ENCODE measurements at regions not wholly inside any gene's neighbourhood (a gene's known extent, or its start where the extent isn't known, plus 50 kb on each side); places are given as distances from the start of the nearest gene placed in this dataset.

DNA sequence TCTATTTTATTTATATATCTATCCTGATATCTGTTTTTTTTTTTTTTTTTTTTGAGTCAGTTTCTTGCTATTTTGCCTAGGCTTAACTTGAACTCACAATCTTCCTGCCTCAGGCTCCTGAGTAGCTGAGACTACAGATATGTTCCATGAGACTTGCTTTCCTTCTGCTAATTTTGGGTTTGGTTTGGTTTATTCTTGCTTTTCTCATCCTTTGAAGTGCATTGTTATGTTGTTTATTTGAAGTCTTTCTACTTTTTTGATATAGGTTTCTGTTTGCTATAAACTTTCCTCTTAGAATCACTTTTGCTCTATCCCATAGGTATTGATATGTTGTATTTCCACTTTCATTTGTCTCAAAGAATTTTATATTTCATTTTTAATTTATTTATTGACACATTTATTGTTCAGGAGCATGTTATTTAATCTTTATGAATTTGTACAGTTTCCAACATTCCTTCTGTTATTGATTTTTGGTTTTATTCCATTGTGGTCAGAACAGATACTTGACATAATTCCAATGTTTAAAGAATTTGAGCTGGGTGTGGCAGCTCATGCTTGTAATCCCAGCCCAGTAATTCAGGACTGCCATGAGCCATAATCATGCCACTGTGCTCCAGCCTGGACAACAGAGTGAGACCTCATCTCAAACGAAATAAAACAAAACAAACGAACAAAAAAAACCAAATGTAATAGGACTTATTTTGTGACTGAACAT, 62.3 kb upstream of the PLSCR4 start:
- no peak overlapping the region for H3K27ac ChIP-seq (ENCODE audit: extremely low read length, insufficient read depth, low read length)
- H2AFZ ChIP-seq (ENCODE audit: low read length), result no peak overlapping the region
- no peak for FAIRE-seq
- no peak overlapping the region for H3K4me3 ChIP-seq (replicated peaks in 1 of 3; ENCODE audit: insufficient read depth in 1 of 3, low read depth in 2 of 3, low read length in 3 of 3)
- no peaks in the 10 kb centered on the region for H3K4me1 ChIP-seq (ENCODE audit: insufficient read depth, low read length)
- no peaks in the 10 kb centered on the region; the same call in 1 of the 2 replicates for H3K9me3 ChIP-seq (ENCODE audit: low read length)
- BruUV-seq (replicated peaks), result no TSS peak
- DNase-seq (ENCODE audit: low spot score), result no peak
- WGBS (ENCODE audit: low lambda C conversion rate), result 0% methylated on average over 2 of the region's 2 CpGs
- intact Hi-C loops (cut with micrococcal nuclease; ENCODE audit: unreplicated experiment) (no loop called here), in situ Hi-C loops (cut with HindIII; ENCODE audit: extremely low pct_ligation_motif_present, low pct_unique_long_range_greater_than_20kb) (no loop called here)
- no peaks in the 10 kb centered on the region for H3K27me3 ChIP-seq (ENCODE audit: control insufficient read depth in 1 of 2, insufficient read depth in 2 of 2, low read length in 2 of 2)
- H3K36me3 ChIP-seq (replicated peaks in 1 of 2; ENCODE audit: control insufficient read depth in 1 of 2, insufficient read depth in 2 of 2, low read length in 2 of 2), result no peaks in the 10 kb centered on the region
- POLR2A ChIA-PET, result no interaction called here
- no peak overlapping the region for H3K9ac ChIP-seq (ENCODE audit: insufficient read depth, low read depth, low read length)
- ATAC-seq, result no peak
- CTCF ChIA-PET (ENCODE audit: low intra/inter-chr PET ratio, low total read pairs), result no interaction called here
- H3K4me2 ChIP-seq (ENCODE audit: low read depth, low read length), result no peak overlapping the region
- H3K79me2 ChIP-seq (ENCODE audit: insufficient read depth, low read length), result no peaks in the 10 kb centered on the region
- H4K20me1 ChIP-seq (ENCODE audit: insufficient read depth, low read length), result no peaks in the 10 kb centered on the region
- TF ChIP-seq JUN (CRISPR knock-in tag; IDR thresholded peaks at IDR 0.05) (no peak), ZNF138 (CRISPR knock-in tag; IDR thresholded peaks at IDR 0.05; ENCODE audit: low read depth) (no peak), ATF7-NPFF (CRISPR knock-in tag; IDR thresholded peaks at IDR 0.05; ENCODE audit: low read depth) (no peak), ZNF136 (CRISPR knock-in tag; IDR thresholded peaks at IDR 0.05; ENCODE audit: low read depth) (no peak), MAZ (IDR thresholded peaks at IDR 0.05; ENCODE audit: borderline replicate concordance, low read depth, low read length) (no peak), MAZ (CRISPR knock-in tag; IDR thresholded peaks at IDR 0.05; ENCODE audit: low read depth) (no peak), SRSF4 (IDR thresholded peaks at IDR 0.05; ENCODE audit: low read depth, low read length, poor library complexity, severe bottlenecking) (no peak), ZNF572 (CRISPR knock-in tag; IDR thresholded peaks at IDR 0.05) (no peak), FOXA1 (IDR thresholded peaks at IDR 0.05) (no peak), FOXA1 (CRISPR knock-in tag; IDR thresholded peaks at IDR 0.05) (no peak)
- TF ChIP-seq, protein P1, sequence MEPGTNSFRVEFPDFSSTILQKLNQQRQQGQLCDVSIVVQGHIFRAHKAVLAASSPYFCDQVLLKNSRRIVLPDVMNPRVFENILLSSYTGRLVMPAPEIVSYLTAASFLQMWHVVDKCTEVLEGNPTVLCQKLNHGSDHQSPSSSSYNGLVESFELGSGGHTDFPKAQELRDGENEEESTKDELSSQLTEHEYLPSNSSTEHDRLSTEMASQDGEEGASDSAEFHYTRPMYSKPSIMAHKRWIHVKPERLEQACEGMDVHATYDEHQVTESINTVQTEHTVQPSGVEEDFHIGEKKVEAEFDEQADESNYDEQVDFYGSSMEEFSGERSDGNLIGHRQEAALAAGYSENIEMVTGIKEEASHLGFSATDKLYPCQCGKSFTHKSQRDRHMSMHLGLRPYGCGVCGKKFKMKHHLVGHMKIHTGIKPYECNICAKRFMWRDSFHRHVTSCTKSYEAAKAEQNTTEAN (CRISPR knock-in tag; conservative IDR thresholded peaks at IDR 0.05), result no peak
- TF ChIP-seq, protein P2, sequence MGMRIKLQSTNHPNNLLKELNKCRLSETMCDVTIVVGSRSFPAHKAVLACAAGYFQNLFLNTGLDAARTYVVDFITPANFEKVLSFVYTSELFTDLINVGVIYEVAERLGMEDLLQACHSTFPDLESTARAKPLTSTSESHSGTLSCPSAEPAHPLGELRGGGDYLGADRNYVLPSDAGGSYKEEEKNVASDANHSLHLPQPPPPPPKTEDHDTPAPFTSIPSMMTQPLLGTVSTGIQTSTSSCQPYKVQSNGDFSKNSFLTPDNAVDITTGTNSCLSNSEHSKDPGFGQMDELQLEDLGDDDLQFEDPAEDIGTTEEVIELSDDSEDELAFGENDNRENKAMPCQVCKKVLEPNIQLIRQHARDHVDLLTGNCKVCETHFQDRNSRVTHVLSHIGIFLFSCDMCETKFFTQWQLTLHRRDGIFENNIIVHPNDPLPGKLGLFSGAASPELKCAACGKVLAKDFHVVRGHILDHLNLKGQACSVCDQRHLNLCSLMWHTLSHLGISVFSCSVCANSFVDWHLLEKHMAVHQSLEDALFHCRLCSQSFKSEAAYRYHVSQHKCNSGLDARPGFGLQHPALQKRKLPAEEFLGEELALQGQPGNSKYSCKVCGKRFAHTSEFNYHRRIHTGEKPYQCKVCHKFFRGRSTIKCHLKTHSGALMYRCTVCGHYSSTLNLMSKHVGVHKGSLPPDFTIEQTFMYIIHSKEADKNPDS (CRISPR knock-in tag; IDR thresholded peaks at IDR 0.05), result no peak
- TF ChIP-seq, protein P3, sequence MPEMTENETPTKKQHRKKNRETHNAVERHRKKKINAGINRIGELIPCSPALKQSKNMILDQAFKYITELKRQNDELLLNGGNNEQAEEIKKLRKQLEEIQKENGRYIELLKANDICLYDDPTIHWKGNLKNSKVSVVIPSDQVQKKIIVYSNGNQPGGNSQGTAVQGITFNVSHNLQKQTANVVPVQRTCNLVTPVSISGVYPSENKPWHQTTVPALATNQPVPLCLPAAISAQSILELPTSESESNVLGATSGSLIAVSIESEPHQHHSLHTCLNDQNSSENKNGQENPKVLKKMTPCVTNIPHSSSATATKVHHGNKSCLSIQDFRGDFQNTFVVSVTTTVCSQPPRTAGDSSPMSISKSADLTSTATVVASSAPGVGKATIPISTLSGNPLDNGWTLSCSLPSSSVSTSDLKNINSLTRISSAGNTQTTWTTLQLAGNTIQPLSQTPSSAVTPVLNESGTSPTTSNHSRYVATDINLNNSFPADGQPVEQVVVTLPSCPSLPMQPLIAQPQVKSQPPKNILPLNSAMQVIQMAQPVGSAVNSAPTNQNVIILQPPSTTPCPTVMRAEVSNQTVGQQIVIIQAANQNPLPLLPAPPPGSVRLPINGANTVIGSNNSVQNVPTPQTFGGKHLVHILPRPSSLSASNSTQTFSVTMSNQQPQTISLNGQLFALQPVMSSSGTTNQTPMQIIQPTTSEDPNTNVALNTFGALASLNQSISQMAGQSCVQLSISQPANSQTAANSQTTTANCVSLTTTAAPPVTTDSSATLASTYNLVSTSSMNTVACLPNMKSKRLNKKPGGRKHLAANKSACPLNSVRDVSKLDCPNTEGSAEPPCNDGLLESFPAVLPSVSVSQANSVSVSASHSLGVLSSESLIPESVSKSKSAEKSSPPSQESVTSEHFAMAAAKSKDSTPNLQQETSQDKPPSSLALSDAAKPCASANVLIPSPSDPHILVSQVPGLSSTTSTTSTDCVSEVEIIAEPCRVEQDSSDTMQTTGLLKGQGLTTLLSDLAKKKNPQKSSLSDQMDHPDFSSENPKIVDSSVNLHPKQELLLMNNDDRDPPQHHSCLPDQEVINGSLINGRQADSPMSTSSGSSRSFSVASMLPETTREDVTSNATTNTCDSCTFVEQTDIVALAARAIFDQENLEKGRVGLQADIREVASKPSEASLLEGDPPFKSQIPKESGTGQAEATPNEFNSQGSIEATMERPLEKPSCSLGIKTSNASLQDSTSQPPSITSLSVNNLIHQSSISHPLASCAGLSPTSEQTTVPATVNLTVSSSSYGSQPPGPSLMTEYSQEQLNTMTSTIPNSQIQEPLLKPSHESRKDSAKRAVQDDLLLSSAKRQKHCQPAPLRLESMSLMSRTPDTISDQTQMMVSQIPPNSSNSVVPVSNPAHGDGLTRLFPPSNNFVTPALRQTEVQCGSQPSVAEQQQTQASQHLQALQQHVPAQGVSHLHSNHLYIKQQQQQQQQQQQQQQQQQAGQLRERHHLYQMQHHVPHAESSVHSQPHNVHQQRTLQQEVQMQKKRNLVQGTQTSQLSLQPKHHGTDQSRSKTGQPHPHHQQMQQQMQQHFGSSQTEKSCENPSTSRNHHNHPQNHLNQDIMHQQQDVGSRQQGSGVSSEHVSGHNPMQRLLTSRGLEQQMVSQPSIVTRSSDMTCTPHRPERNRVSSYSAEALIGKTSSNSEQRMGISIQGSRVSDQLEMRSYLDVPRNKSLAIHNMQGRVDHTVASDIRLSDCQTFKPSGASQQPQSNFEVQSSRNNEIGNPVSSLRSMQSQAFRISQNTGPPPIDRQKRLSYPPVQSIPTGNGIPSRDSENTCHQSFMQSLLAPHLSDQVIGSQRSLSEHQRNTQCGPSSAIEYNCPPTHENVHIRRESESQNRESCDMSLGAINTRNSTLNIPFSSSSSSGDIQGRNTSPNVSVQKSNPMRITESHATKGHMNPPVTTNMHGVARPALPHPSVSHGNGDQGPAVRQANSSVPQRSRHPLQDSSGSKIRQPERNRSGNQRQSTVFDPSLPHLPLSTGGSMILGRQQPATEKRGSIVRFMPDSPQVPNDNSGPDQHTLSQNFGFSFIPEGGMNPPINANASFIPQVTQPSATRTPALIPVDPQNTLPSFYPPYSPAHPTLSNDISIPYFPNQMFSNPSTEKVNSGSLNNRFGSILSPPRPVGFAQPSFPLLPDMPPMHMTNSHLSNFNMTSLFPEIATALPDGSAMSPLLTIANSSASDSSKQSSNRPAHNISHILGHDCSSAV (CRISPR knock-in tag; IDR thresholded peaks at IDR 0.05; ENCODE audit: borderline replicate concordance), result no peak
